ENCODE measurements at regions not wholly inside any gene's neighbourhood (a gene's known extent, or its start where the extent isn't known, plus 50 kb on each side); places are given as distances from the start of the nearest gene placed in this dataset.

- TF ChIP-seq CTCF (IDR thresholded peaks at IDR 0.05) (no peak), POLR2A (IDR thresholded peaks at IDR 0.05) (no peak)
Observed at GRCh38 chr3:117596503-117596902, 886.9 kb downstream of the TUSC7 start.

Measured in right lobe of liver (tissue), 4 donors.